Uterus (tissue), 3 donors: ENCODE measurements at regions not wholly inside any gene's neighbourhood (a gene's known extent, or its start where the extent isn't known, plus 50 kb on each side); places are given as distances from the start of the nearest gene placed in this dataset.

Experiments used
- DNase-seq, 2 donors: peaks; one replicate each; pipeline ENCODE4 v3.0.0-alpha.2; 2019 to 2020
- H3K27ac ChIP-seq, 2 donors: fragments of 200-600 bp; sonication (generic); 1 replicate in 1 of 2; 2 replicates in 1 of 2; pipeline ENCODE4 v1.5.1; 2016 to 2018
- H3K27me3 ChIP-seq, 2 donors: fragments of 200-600 bp; sonication (generic); one replicate each; pipeline ENCODE4 v1.5.1; 2018 to 2019; ENCODE audit warnings: control low read depth in 1 of 2
- H3K36me3 ChIP-seq, 2 donors: fragments of 200-600 bp; sonication (generic); one replicate each; pipeline ENCODE4 v1.5.1; 2019; ENCODE audit warnings: control low read depth in 1 of 2
- H3K4me1 ChIP-seq, 2 donors: fragments of 200-600 bp; sonication (generic); one replicate each; pipeline ENCODE4 v1.5.1; 2018 to 2019; ENCODE audit warnings: control low read depth in 1 of 2
- H3K4me3 ChIP-seq, 2 donors: fragments of 200-600 bp; sonication (generic); 1 replicate in 1 of 2; 2 replicates in 1 of 2; pipeline ENCODE4 v1.5.1; 2018 to 2019; ENCODE audit warnings: mild to moderate bottlenecking in 1 of 2
- H3K9me3 ChIP-seq, 2 donors: fragments of 200-600 bp; sonication (generic); one replicate each; pipeline ENCODE4 v1.5.1; 2019; ENCODE audit warnings: control low read depth in 1 of 2
- POLR2A ChIP-seq, 2 donors: fragments of 450-650 bp; IDR thresholded peaks; one replicate each; pipeline ENCODE4 v1.6.1; 2016; ENCODE audit warnings: antibody characterized with exemption in 2 of 2, mild to moderate bottlenecking in 1 of 2, moderate library complexity in 1 of 2
- intact Hi-C: fragments of 100-400 bp; cut with DNase I; formaldehyde crosslinking; loops from one replicate; pipeline ENCODE4 v1.15.1; 2023; ENCODE audit warnings: low total_unique reads
- TF ChIP-seq, protein P1 (sequence below), 4 experiments: fragments of 200-600 bp in 2 of 4; fragments of 450-650 bp in 2 of 4; sonication (generic) in 2 of 4; IDR thresholded peaks; one replicate each; pipeline ENCODE4 v1.5.1; 2016 to 2019; ENCODE audit warnings: antibody characterized with exemption in 4 of 4, mild to moderate bottlenecking in 2 of 4, moderate library complexity in 1 of 4
- donor health status: DM: yes; HTN: yes; CAD: no.

DNA sequence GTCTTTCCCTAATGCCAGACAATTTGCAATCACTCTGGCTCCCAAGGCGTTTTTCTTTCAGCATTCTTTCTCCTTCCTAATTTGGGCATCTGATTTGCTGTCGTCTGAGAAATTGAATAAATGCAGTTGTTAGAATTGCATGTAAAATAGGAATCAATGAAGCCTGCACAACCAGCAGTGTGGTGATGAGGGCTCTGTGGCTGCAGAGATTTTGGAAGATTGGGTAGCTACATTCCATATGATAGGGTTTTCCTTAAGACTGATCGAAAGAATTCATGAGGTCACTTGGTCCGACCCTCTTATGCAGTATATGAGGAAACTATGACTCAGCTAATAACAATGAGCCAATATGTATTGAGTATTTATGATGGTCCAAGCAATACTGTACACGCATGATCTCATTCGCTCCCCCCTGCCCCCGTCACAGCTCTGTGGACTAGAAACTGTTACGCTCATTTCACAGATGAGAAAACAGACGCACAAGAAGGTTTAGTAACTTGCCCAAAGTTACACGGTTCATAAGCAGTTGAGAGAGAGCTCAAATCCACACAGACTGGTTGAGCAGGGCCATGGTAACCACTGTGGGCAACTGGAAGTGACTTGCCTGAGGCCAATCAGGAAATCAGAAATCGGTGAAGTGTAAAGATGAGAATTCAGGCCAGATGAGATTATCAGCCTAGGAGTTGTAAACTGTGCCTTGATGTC lies 527.2 kb downstream of the GATA3 start:
- no peaks in the 10 kb centered on the region for H3K9me3 ChIP-seq
- intact Hi-C loops = no loop called here
- no peak overlapping the region for H3K27ac ChIP-seq
- H3K4me1 ChIP-seq = no peaks in the 10 kb centered on the region
- TF ChIP-seq POLR2A (IDR thresholded peaks at IDR 0.05) = no peak
- TF ChIP-seq, protein P1, sequence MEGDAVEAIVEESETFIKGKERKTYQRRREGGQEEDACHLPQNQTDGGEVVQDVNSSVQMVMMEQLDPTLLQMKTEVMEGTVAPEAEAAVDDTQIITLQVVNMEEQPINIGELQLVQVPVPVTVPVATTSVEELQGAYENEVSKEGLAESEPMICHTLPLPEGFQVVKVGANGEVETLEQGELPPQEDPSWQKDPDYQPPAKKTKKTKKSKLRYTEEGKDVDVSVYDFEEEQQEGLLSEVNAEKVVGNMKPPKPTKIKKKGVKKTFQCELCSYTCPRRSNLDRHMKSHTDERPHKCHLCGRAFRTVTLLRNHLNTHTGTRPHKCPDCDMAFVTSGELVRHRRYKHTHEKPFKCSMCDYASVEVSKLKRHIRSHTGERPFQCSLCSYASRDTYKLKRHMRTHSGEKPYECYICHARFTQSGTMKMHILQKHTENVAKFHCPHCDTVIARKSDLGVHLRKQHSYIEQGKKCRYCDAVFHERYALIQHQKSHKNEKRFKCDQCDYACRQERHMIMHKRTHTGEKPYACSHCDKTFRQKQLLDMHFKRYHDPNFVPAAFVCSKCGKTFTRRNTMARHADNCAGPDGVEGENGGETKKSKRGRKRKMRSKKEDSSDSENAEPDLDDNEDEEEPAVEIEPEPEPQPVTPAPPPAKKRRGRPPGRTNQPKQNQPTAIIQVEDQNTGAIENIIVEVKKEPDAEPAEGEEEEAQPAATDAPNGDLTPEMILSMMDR (IDR thresholded peaks at IDR 0.05) = no peak
- no peak for DNase-seq
- no peaks in the 10 kb centered on the region for H3K27me3 ChIP-seq
- H3K4me3 ChIP-seq = no peak overlapping the region
- no peaks in the 10 kb centered on the region for H3K36me3 ChIP-seq

DNA sequence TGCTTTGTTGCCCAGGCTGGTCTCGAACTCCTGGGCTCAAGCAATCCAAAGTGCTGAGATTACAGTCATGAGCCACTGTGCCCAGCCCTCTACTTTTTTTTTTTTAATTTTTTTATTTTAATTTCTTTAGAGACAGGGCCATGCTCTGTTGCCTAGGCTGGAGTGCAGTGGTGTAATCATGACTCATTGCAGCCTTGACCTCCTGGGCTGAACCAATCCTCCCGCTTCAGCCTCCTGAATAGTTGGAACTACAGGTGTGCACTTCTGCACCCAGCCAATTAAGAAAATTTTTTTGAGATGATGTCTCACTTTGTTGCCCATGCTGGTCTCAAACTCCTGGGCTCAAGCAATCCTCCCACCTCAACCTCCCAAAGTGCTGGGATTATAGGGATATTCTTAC lies 528.6 kb downstream of the GATA3 start:
- H3K4me1 ChIP-seq = no peaks in the 10 kb centered on the region
- H3K36me3 ChIP-seq = no peaks in the 10 kb centered on the region
- H3K27me3 ChIP-seq = no peaks in the 10 kb centered on the region
- H3K4me3 ChIP-seq = no peak overlapping the region
- intact Hi-C loops = no loop called here
- H3K27ac ChIP-seq = no peak overlapping the region
- no peaks in the 10 kb centered on the region for H3K9me3 ChIP-seq
- no peak for DNase-seq
- no peak for TF ChIP-seq POLR2A (IDR thresholded peaks at IDR 0.05)
- TF ChIP-seq, protein P1 (IDR thresholded peaks at IDR 0.05) = no peak

GRCh38 chr10:8584666-8585065 lies 530.2 kb downstream of the GATA3 start:
- no peak for DNase-seq
- intact Hi-C loops = no loop called here
- H3K4me3 ChIP-seq = no peak overlapping the region
- no peaks in the 10 kb centered on the region for H3K4me1 ChIP-seq
- no peaks in the 10 kb centered on the region for H3K27me3 ChIP-seq
- no peak for TF ChIP-seq POLR2A (IDR thresholded peaks at IDR 0.05)
- TF ChIP-seq, protein P1 (IDR thresholded peaks at IDR 0.05) = no peak
- no peaks in the 10 kb centered on the region for H3K36me3 ChIP-seq
- H3K9me3 ChIP-seq = no peaks in the 10 kb centered on the region
- H3K27ac ChIP-seq = no peak overlapping the region

DNA sequence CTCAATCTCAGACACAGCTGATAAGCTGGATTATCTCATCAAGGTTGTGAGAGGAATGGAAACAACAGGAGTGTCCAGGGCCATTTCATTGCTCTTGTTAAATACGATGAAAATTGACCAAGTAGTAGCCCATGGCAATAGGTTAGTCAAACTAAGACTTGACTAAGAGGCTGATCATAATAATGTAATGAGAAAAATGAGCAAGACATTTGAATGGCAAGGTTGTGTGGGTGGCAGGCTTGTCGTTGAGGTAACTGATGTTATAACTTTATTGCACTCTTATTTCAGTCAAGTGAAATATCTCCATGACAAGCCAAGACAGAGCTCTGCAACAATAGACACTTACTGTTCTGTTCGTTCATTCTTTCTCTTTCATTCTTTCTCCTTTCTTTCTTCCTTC lies 532.0 kb downstream of the GATA3 start:
- TF ChIP-seq, protein P1 (IDR thresholded peaks at IDR 0.05) = no peak
- no peak for TF ChIP-seq POLR2A (IDR thresholded peaks at IDR 0.05)
- no peak overlapping the region for H3K4me3 ChIP-seq

DNA sequence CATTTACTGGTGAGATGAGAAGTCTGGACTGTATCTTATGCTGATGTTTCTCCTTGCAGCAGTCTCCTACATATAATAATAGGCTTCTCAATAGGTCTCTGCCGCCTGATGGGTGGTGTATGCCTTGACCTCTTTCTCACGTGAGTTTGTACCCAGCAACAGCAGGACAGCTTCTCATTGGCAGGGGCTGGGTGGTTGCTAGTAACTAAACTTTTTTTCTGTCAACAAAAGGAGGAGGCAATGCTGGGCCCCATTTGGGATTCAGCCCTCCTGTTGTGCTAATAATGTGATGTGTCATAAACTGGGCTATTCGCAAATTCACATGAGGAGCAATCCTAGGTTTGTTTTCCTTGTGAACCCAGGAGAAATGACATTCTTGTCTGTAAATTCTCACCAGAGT lies 533.6 kb downstream of the GATA3 start:
- H3K4me3 ChIP-seq = no peak overlapping the region
- TF ChIP-seq POLR2A (IDR thresholded peaks at IDR 0.05) = no peak
- TF ChIP-seq, protein P1 (IDR thresholded peaks at IDR 0.05) = no peak
- H3K27me3 ChIP-seq = peaks cover 0 to 4% of the 10 kb centered on the region in 2 donors
- no peaks in the 10 kb centered on the region for H3K4me1 ChIP-seq
- DNase-seq = no peak
- no peak overlapping the region for H3K27ac ChIP-seq
- H3K36me3 ChIP-seq = no peaks in the 10 kb centered on the region
- intact Hi-C loops = no loop called here
- H3K9me3 ChIP-seq = no peaks in the 10 kb centered on the region

More for the DNA sequence above, 532.0 kb downstream of the GATA3 start:
- Histone ChIP-seq H3K9me3 (no peaks in the 10 kb centered on the region), H3K27ac (no peak overlapping the region), H3K27me3 (no peaks in the 10 kb centered on the region), H3K4me1 (no peaks in the 10 kb centered on the region), H3K36me3 (no peaks in the 10 kb centered on the region)
- DNase-seq = no peak
- intact Hi-C loops = no loop called here
